H1 (cell line): ENCODE measurements at regions not wholly inside any gene's neighbourhood (a gene's known extent, or its start where the extent isn't known, plus 50 kb on each side); places are given as distances from the start of the nearest gene placed in this dataset.

Source experiments
- CTCF ChIA-PET: fragments of 300-600 bp; sonication (Branson Sonifier 250); formaldehyde crosslinking; loops from one replicate; lab custom pipeline; 2021; ENCODE audit not compliant: partially characterized antibody; lab: Charles Lee
- POLR2A ChIA-PET: fragments of 300-600 bp; sonication (Branson Sonifier 250); formaldehyde crosslinking; loops from one replicate; lab custom pipeline; 2021; ENCODE audit warnings: inconsistent platforms; ENCODE audit not compliant: partially characterized antibody; lab: Charles Lee
- DNase-seq, 2 experiments: peaks; one replicate each; pipeline versions ENCODE4 v3.0.0 to v3.0.0-alpha.2; 2010 to 2022; ENCODE audit warnings: low spot score in 2 of 2, low read depth in 1 of 2, mixed read lengths in 1 of 2
- FAIRE-seq: peaks from 2 replicates; lab custom pipeline; 2011; peaks lifted over from hg19 to GRCh38; lab: Jason Lieb, UNC
- H2AFZ ChIP-seq: 2 replicates; pipeline ENCODE4 v1.8.1; 2012; ENCODE audit warnings: low read length, inconsistent platforms
- H2AK5ac ChIP-seq: 2 replicates; pipeline ENCODE4 v1.6.1; 2013; ENCODE audit warnings: low read depth, low read length
- H2BK120ac ChIP-seq: replicated peaks from 2 replicates; pipeline ENCODE3; 2013; ENCODE audit warnings: low read depth, low read length, inconsistent platforms
- H2BK12ac ChIP-seq: 2 replicates; pipeline ENCODE4 v1.6.1; 2013; ENCODE audit warnings: low read depth, low read length
- H2BK15ac ChIP-seq: 2 replicates; pipeline ENCODE4 v1.6.1; 2013; ENCODE audit warnings: low read length
- H2BK20ac ChIP-seq: 2 replicates; pipeline ENCODE4 v1.6.1; 2013; ENCODE audit warnings: low read length
- H2BK5ac ChIP-seq: 2 replicates; pipeline ENCODE4 v1.6.1; 2013; ENCODE audit warnings: low read depth, low read length
- H3K14ac ChIP-seq: 2 replicates; pipeline ENCODE4 v1.6.1; 2013; ENCODE audit warnings: inconsistent platforms; ENCODE audit not compliant: insufficient read length
- H3K18ac ChIP-seq: 2 replicates; pipeline ENCODE4 v1.6.1; 2013; ENCODE audit warnings: low read length; ENCODE audit errors: extremely low read depth
- H3K23ac ChIP-seq: 2 replicates; pipeline ENCODE4 v1.6.1; 2013; ENCODE audit warnings: inconsistent platforms; ENCODE audit not compliant: insufficient read length
- H3K23me2 ChIP-seq: 2 replicates; pipeline ENCODE4 v1.6.1; 2013; ENCODE audit warnings: low read depth, low read length
- H3K27ac ChIP-seq: 2 replicates; pipeline ENCODE4 v1.6.1; 2011; ENCODE audit warnings: low read depth, low read length, inconsistent platforms
- H3K27me3 ChIP-seq, 4 experiments: replicated peaks in 1 of 4; 1 replicate in 1 of 4; 2 replicates in 3 of 4; pipeline versions ENCODE4 v1.6.1 to v1.8.1; 2011 to 2013; ENCODE audit warnings: low read length in 3 of 4, mild to moderate bottlenecking in 3 of 4, inconsistent platforms in 2 of 4, mixed read lengths in 2 of 4, moderate library complexity in 1 of 4; ENCODE audit not compliant: control insufficient read depth in 3 of 4, insufficient read depth in 3 of 4; ENCODE audit errors: extremely low read depth in 1 of 4
- H3K36me3 ChIP-seq, 4 experiments: 2 replicates each; pipeline versions ENCODE4 v1.6.1 to v1.8.1; 2011 to 2013; ENCODE audit warnings: mild to moderate bottlenecking in 4 of 4, low read length in 3 of 4, moderate library complexity in 2 of 4, control low read depth in 1 of 4, inconsistent platforms in 1 of 4; ENCODE audit not compliant: insufficient read depth in 4 of 4, control insufficient read depth in 2 of 4
- H3K4ac ChIP-seq: replicated peaks from 2 replicates; pipeline ENCODE3; 2013; ENCODE audit warnings: low read length, low read depth, mixed read lengths, inconsistent platforms; ENCODE audit not compliant: insufficient read length
- H3K4me1 ChIP-seq, 4 experiments: replicated peaks in 1 of 4; 1 replicate in 1 of 4; 2 replicates in 3 of 4; pipeline versions ENCODE4 v1.6.1 to v1.8.1; 2011 to 2013; ENCODE audit warnings: low read length in 3 of 4, inconsistent platforms in 2 of 4, mixed read lengths in 1 of 4; ENCODE audit not compliant: insufficient read depth in 4 of 4, control insufficient read depth in 3 of 4
- H3K4me2 ChIP-seq, 2 experiments: 2 replicates each; pipeline versions ENCODE4 v1.6.1 to v1.8.1; 2011 to 2013; ENCODE audit warnings: low read depth in 2 of 2, low read length in 2 of 2, control low read depth in 1 of 2, inconsistent platforms in 1 of 2, mild to moderate bottlenecking in 1 of 2; ENCODE audit not compliant: insufficient read depth in 1 of 2
- H3K4me3 ChIP-seq, 4 experiments: fragments of 200-600, 300-600 bp in 1 of 4; sonication (generic), shearing (Covaris generic), sonication (Bioruptor Twin) in 1 of 4; 2 replicates each; pipeline versions ENCODE4 v1.5.1 to v1.8.1; 2011 to 2016; ENCODE audit warnings: low read length in 4 of 4, low read depth in 3 of 4, control low read depth in 2 of 4, inconsistent platforms in 2 of 4, mild to moderate bottlenecking in 2 of 4, mixed read lengths in 1 of 4, moderate library complexity in 1 of 4; ENCODE audit not compliant: insufficient read depth in 2 of 4; ENCODE audit errors: extremely low read depth in 1 of 4
- H3K56ac ChIP-seq: replicated peaks from 2 replicates; pipeline ENCODE3; 2013; ENCODE audit warnings: low read depth, mild to moderate bottlenecking, mixed read lengths, low read length, inconsistent platforms; ENCODE audit not compliant: insufficient read length
- H3K79me1 ChIP-seq: 2 replicates; pipeline ENCODE4 v1.6.1; 2013; ENCODE audit warnings: low read depth, low read length, control low read depth
- H3K79me2 ChIP-seq, 2 experiments: 2 replicates each; pipeline versions ENCODE4 v1.6.1 to v1.8.1; 2012 to 2013; ENCODE audit warnings: low read length in 2 of 2, mild to moderate bottlenecking in 2 of 2, inconsistent platforms in 1 of 2; ENCODE audit not compliant: insufficient read depth in 2 of 2, control insufficient read depth in 1 of 2
- H3K9ac ChIP-seq, 4 experiments: replicated peaks in 1 of 4; 1 replicate in 1 of 4; 2 replicates in 3 of 4; pipeline versions ENCODE4 v1.6.1 to v1.8.1; 2011 to 2013; ENCODE audit warnings: low read depth in 3 of 4, low read length in 3 of 4, control low read depth in 2 of 4, mild to moderate bottlenecking in 2 of 4, moderate library complexity in 2 of 4, inconsistent platforms in 1 of 4; ENCODE audit errors: extremely low read depth in 1 of 4
- H3K9me3 ChIP-seq, 2 experiments: 2 replicates each; pipeline versions ENCODE4 v1.6.1 to v1.8.1; 2012 to 2013; ENCODE audit warnings: mild to moderate bottlenecking in 2 of 2, moderate library complexity in 2 of 2, control low read depth in 1 of 2, inconsistent platforms in 1 of 2, low read depth in 1 of 2, low read length in 1 of 2, mixed read lengths in 1 of 2; ENCODE audit not compliant: insufficient read depth in 2 of 2
- H4K20me1 ChIP-seq, 2 experiments: replicated peaks in 1 of 2; 2 replicates each; pipeline versions ENCODE3 to v1.8.1; 2011 to 2013; ENCODE audit warnings: inconsistent platforms in 2 of 2, low read length in 2 of 2, mild to moderate bottlenecking in 1 of 2; ENCODE audit not compliant: insufficient read depth in 2 of 2, control insufficient read depth in 1 of 2
- H4K5ac ChIP-seq: 2 replicates; pipeline ENCODE4 v1.6.1; 2013; ENCODE audit warnings: low read length, low read depth, mixed read lengths, inconsistent platforms; ENCODE audit not compliant: insufficient read length
- H4K8ac ChIP-seq: 2 replicates; pipeline ENCODE4 v1.8.0; 2013; ENCODE audit warnings: mild to moderate bottlenecking, moderate library complexity, low read length, inconsistent platforms; ENCODE audit not compliant: insufficient read depth; ENCODE audit errors: extremely low read depth
- H4K91ac ChIP-seq: replicated peaks from 2 replicates; pipeline ENCODE3; 2013; ENCODE audit warnings: low read length, mixed read lengths, inconsistent platforms; ENCODE audit not compliant: insufficient read length
- RXRA ChIP-seq: IDR thresholded peaks from 2 replicates; pipeline ENCODE4 v1.6.1; 2011; ENCODE audit warnings: low read depth, mild to moderate bottlenecking, low read length, moderate library complexity; ENCODE audit not compliant: insufficient read depth
- WGBS, 2 experiments: shearing (Covaris generic) in 1 of 2; methylation state at CpG; one replicate each; pipeline versions ENCODE4 v1.1.6 to v1.1.7; 2013 to 2015; ENCODE audit warnings: low lambda C conversion rate in 2 of 2, mixed read lengths in 2 of 2, inconsistent platforms in 1 of 2, low coverage in 1 of 2, missing lambda C conversion rate in 1 of 2; ENCODE audit not compliant: insufficient replicate concordance in 2 of 2, insufficient coverage in 1 of 2, insufficient read length in 1 of 2; ENCODE audit errors: extremely low coverage in 1 of 2, missing lambda C conversion rate in 1 of 2; 5-methylcytosine and 5-hydroxymethylcytosine counted together

DNA sequence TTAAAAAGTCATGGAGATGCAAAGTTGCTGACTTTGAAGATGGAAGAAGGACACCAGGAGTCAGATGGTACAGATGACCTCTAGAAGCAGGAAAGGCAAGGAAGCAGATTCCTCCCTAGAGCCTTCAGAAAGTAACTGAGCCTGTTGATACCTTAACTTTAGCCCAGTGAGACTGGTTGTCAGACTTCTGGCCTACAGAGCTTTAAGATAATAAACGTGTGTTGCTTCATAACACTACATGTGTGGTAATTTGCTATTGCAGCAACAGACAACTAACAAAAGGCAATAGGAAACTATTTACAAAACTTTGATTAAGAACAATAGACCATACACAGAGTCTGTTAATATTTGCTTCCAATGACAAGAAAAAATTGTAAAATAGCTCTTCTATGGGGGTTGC lies 102.0 kb upstream of the USP38 start:
- Histone ChIP-seq H3K79me2 (no peaks in the 10 kb centered on the region), H3K4me1 (no peaks in the 10 kb centered on the region), H3K27me3 (no peaks in the 10 kb centered on the region), H3K27ac (no peak overlapping the region), H3K79me1 (no peaks in the 10 kb centered on the region), H3K9me3 (no peaks in the 10 kb centered on the region), H2BK20ac (no peak overlapping the region), H2BK15ac (no peak overlapping the region), H3K4me3 (no peak overlapping the region), H3K36me3 (no peaks in the 10 kb centered on the region), H4K5ac (no peak overlapping the region), H2AFZ (no peak overlapping the region), H2AK5ac (no peak overlapping the region), H3K4ac (no peak overlapping the region), H3K4me2 (no peak overlapping the region), H4K91ac (no peak overlapping the region), H2BK5ac (no peak overlapping the region), H3K56ac (no peak overlapping the region), H3K23me2 (no peaks in the 10 kb centered on the region), H4K8ac (no peak overlapping the region), H3K23ac (no peak overlapping the region), H3K18ac (no peak overlapping the region), H2BK120ac (no peak overlapping the region), H3K14ac (no peak overlapping the region), H4K20me1 (no peaks in the 10 kb centered on the region), H2BK12ac (no peak overlapping the region), H3K9ac (no peak overlapping the region)
- no peak for TF ChIP-seq RXRA
- no peak for DNase-seq
- FAIRE-seq = no peak
- 81% methylated on average over 1 of the region's 1 CpG; no CpG with 5 or more reads in 1 of the 2 experiments for WGBS, 2 experiments
- ChIA-PET POLR2A (no interaction called here), CTCF (interaction anchor here (1.7 to 2.2 kb wide), 2 partner anchors 12 to 62 kb away, joined by 4 to 9 read pairs; no protein-coding TSS in a partner anchor)
